ENCODE measurements at regions not wholly inside any gene's neighbourhood (a gene's known extent, or its start where the extent isn't known, plus 50 kb on each side); places are given as distances from the start of the nearest gene placed in this dataset.

- TF ChIP-seq CTCF (IDR thresholded peaks at IDR 0.05) (no peak), POLR2A (IDR thresholded peaks at IDR 0.05) (no peak), POLR2AphosphoS5 (IDR thresholded peaks at IDR 0.05) (no peak)
These were observed 516.3 kb upstream of the HTR2A start for GRCh38 chr13:47413112-47413511.
